BJ (cell line): ENCODE measurements at regions not wholly inside any gene's neighbourhood (a gene's known extent, or its start where the extent isn't known, plus 50 kb on each side); places are given as distances from the start of the nearest gene placed in this dataset.

Experiments used
- CTCF ChIA-PET: fragments of 350-600 bp; formaldehyde crosslinking; extraction: SDS; loops from one replicate; lab custom pipeline; 2021; ENCODE audit warnings: antibody characterized with exemption, inconsistent platforms; lab: Yijun Ruan, JAX
- POLR2A ChIA-PET: fragments of 300-600 bp; sonication (Branson Sonifier 250); formaldehyde crosslinking; extraction: SDS; loops from one replicate; lab custom pipeline; 2021; ENCODE audit warnings: antibody characterized with exemption; lab: Charles Lee
- DNase-seq: peaks from one replicate; pipeline ENCODE4 v3.0.0-alpha.2; 2011; ENCODE audit warnings: low read depth
- H3K27me3 ChIP-seq: 2 replicates; pipeline ENCODE4 v1.6.0; 2011; ENCODE audit warnings: low read length; ENCODE audit not compliant: control insufficient read depth, insufficient read depth
- H3K36me3 ChIP-seq: 2 replicates; pipeline ENCODE4 v1.5.1; 2011; ENCODE audit warnings: low read length; ENCODE audit not compliant: control insufficient read depth, insufficient read depth
- H3K4me3 ChIP-seq: 2 replicates; pipeline ENCODE4 v1.5.1; 2011; ENCODE audit warnings: low read depth, mild to moderate bottlenecking, control low read depth, low read length
- CTCF ChIP-seq: IDR thresholded peaks from 2 replicates; pipeline ENCODE4 v1.5.1; 2011; ENCODE audit warnings: low read depth, mild to moderate bottlenecking, control low read depth, inconsistent platforms, low read length, moderate library complexity; ENCODE audit not compliant: insufficient read depth

GRCh38 chr7:121587435-121587834 lies 191.3 kb upstream of the FAM3C start:
- peaks cover 2% of the 10 kb centered on the region; the same call in 1 of the 2 replicates for H3K27me3 ChIP-seq
- TF ChIP-seq CTCF = no peak
- POLR2A ChIA-PET = no interaction called here
- no peak overlapping the region for H3K4me3 ChIP-seq
- no peaks in the 10 kb centered on the region for H3K36me3 ChIP-seq
- no peak for DNase-seq
- CTCF ChIA-PET = interaction anchor here (0.6 kb wide), 1 partner anchor 68 kb away, joined by 4 read pairs; no protein-coding TSS in a partner anchor

- ChIA-PET CTCF (no interaction called here), POLR2A (no interaction called here)
- H3K27me3 ChIP-seq = peaks cover 3% of the 10 kb centered on the region; the same call in 1 of the 2 replicates
- DNase-seq = no peak
- no peaks in the 10 kb centered on the region for H3K36me3 ChIP-seq
- H3K4me3 ChIP-seq = no peak overlapping the region
- no peak for TF ChIP-seq CTCF
These were observed 186.2 kb upstream of the FAM3C start for GRCh38 chr7:121582258-121582657.

- ChIA-PET POLR2A (no interaction called here), CTCF (interaction anchor here (0.6 to 1.4 kb wide), 2 partner anchors 14 to 336 kb away, joined by 3 read pairs; no protein-coding TSS in a partner anchor)
- DNase-seq = no peak
- peaks cover 3% of the 10 kb centered on the region; the same call in 1 of the 2 replicates for H3K27me3 ChIP-seq
- no peaks in the 10 kb centered on the region for H3K36me3 ChIP-seq
- no peak overlapping the region for H3K4me3 ChIP-seq
- no peak for TF ChIP-seq CTCF
These were observed 183.5 kb upstream of the FAM3C start for GRCh38 chr7:121579639-121580038.

DNA sequence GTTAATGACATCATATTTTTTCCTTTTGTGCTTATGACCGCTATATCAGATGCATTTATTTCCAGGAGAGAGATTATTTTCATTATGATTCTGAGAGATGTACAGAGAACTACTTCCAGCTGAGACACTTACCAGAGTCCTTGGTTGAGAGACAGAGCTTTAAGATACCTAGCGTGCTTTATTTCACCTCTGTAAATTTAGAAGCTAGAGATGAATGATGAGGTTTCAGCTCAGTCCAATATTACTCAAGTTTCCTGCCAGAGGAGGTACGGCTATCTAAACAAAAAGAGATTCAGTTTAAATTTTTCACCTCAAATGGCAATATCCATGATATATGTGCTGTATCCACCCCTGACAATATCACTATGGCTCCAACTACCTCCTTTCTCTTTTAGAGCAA lies 182.6 kb upstream of the FAM3C start:
- Histone ChIP-seq H3K4me3 (no peak overlapping the region), H3K27me3 (peaks cover 2% of the 10 kb centered on the region; the same call in 1 of the 2 replicates), H3K36me3 (no peaks in the 10 kb centered on the region)
- ChIA-PET CTCF (interaction anchor here (1.2 to 1.4 kb wide), 2 partner anchors 15 kb away, joined by 3 read pairs; no protein-coding TSS in a partner anchor), POLR2A (no interaction called here)
- DNase-seq = no peak
- no peak for TF ChIP-seq CTCF

DNA sequence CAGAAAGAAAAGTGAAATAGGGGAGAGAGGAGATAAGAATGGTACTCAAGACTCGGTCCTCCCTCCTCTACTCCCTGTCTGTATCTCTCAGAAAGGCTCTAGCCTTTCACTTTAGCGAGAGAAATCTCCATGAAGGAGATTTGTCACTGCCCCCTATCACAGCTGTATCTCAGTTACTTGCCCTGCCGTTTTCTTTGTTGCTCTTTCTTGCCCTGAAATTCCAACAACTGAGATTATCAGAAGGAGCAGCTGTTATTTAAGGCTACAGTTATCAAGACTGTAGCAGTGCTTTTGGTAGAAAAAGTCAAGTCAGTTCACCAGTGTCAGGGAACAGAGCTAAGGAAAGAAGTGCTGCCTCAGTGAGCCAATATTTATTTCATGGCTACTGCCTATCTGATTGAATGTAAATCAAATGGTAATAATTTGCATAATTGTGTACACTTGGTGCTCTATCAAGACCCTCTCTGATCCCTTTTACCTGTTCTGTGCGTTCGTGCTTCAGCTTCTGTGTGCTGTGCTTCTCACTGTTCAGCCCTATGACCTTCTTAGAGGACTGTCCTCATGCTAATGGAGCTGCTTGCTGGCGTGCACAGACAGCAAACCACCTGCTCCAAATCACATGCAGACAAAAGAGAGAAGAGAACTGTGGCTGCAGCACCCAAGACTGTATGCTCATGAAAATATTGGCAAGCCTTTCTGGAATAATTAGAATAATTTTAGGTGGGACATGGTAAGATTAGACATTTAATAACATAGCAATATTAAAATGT lies 180.2 kb upstream of the FAM3C start:
- CTCF ChIA-PET = no interaction called here
- POLR2A ChIA-PET = no interaction called here
- Histone ChIP-seq H3K4me3 (no peak overlapping the region), H3K27me3 (peaks cover 2% of the 10 kb centered on the region; the same call in 1 of the 2 replicates), H3K36me3 (no peaks in the 10 kb centered on the region)
- no peak for TF ChIP-seq CTCF
- no peak for DNase-seq
